CD4-positive, alpha-beta T cell (primary cell): ENCODE measurements at regions not wholly inside any gene's neighbourhood (a gene's known extent, or its start where the extent isn't known, plus 50 kb on each side); places are given as distances from the start of the nearest gene placed in this dataset.
"Not testable (repeated sequence)": the region's sequence is repeated elsewhere in the genome, so short reads cannot be mapped to it uniquely, and the experiment has no call there.

Experiments used
- ATAC-seq: fragments of 200-7000 bp; cut with Tn5 transposase; one replicate; pipeline ENCODE4 v1.10.0; 2022; ENCODE audit warnings: mild to moderate bottlenecking; ENCODE audit not compliant: poor library complexity
- CTCF ChIA-PET: fragments of 350-600 bp; sonication (Branson Sonifier 250); formaldehyde crosslinking; loops from one replicate; lab custom pipeline; 2021; ENCODE audit warnings: antibody characterized with exemption, inconsistent platforms; lab: Charles Lee
- POLR2A ChIA-PET: fragments of 350-600 bp; sonication (Branson Sonifier 250); formaldehyde crosslinking; loops from one replicate; lab custom pipeline; 2021; ENCODE audit warnings: antibody characterized with exemption, inconsistent platforms; lab: Charles Lee
- DNase-seq, 14 experiments: peaks; one replicate each; pipeline ENCODE4 v3.0.0-alpha.2; 2013 to 2020; ENCODE audit warnings: mixed read lengths in 2 of 14
- H3K27ac ChIP-seq, 2 donors: one replicate each; pipeline versions ENCODE4 v1.5.1 to v1.7.0; 2013; ENCODE audit warnings: low read length in 2 of 2, low read depth in 1 of 2, mild to moderate bottlenecking in 1 of 2
- H3K27me3 ChIP-seq, 2 experiments: 1 replicate in 1 of 2; 2 replicates in 1 of 2; pipeline versions ENCODE4 v1.6.1 to v1.7.0; 2013; ENCODE audit warnings: low read length in 2 of 2, control low read depth in 1 of 2, mild to moderate bottlenecking in 1 of 2, moderate library complexity in 1 of 2; ENCODE audit not compliant: insufficient read depth in 2 of 2, control insufficient read depth in 1 of 2
- H3K36me3 ChIP-seq: one replicate; pipeline ENCODE4 v1.6.1; 2013; ENCODE audit warnings: low read length, control low read depth; ENCODE audit not compliant: insufficient read depth
- H3K4me1 ChIP-seq: one replicate; pipeline ENCODE4 v1.6.1; 2013; ENCODE audit warnings: low read length, control low read depth; ENCODE audit not compliant: insufficient read depth
- H3K4me3 ChIP-seq: one replicate; pipeline ENCODE4 v1.5.1; 2013; ENCODE audit warnings: mild to moderate bottlenecking, low read length, moderate library complexity
- H3K9me3 ChIP-seq, 2 experiments: 1 replicate in 1 of 2; 2 replicates in 1 of 2; pipeline versions ENCODE4 v1.6.1 to v1.7.0; 2013; ENCODE audit warnings: low read length in 2 of 2, mild to moderate bottlenecking in 2 of 2, control low read depth in 1 of 2, moderate library complexity in 1 of 2; ENCODE audit not compliant: control insufficient read depth in 1 of 2, insufficient read depth in 1 of 2
- H3K27ac Mint-ChIP-seq: one replicate; pipeline ENCODE4 v1.8.0; 2020; ENCODE audit warnings: mixed read lengths
- H3K27me3 Mint-ChIP-seq: one replicate; pipeline ENCODE4 v1.8.0; 2021; ENCODE audit warnings: mixed read lengths
- H3K36me3 Mint-ChIP-seq: one replicate; pipeline ENCODE4 v1.8.0; 2021; ENCODE audit warnings: low read depth, mixed read lengths
- H3K4me1 Mint-ChIP-seq: one replicate; pipeline ENCODE4 v1.8.0; 2021; ENCODE audit warnings: low read depth, mixed read lengths
- H3K4me3 Mint-ChIP-seq: one replicate; pipeline ENCODE4 v1.8.0; 2020; ENCODE audit warnings: mild to moderate bottlenecking, mixed read lengths
- H3K9me3 Mint-ChIP-seq: one replicate; pipeline ENCODE4 v1.8.0; 2020; ENCODE audit warnings: mixed read lengths
- intact Hi-C, 2 experiments: fragments of 100-400 bp; cut with DNase I in 1 of 2; cut with micrococcal nuclease in 1 of 2; formaldehyde crosslinking; loops; one replicate each; pipeline versions ENCODE4 v1.15.1 to v1.9.0; 2023 to 2025; cut with DNase I, micrococcal nuclease
- TF ChIP-seq, protein P1 (sequence below): fragments of 200-600 bp; IDR thresholded peaks from one replicate; pipeline ENCODE4 v1.8.0; 2022; ENCODE audit warnings: antibody characterized with exemption, mild to moderate bottlenecking

DNA sequence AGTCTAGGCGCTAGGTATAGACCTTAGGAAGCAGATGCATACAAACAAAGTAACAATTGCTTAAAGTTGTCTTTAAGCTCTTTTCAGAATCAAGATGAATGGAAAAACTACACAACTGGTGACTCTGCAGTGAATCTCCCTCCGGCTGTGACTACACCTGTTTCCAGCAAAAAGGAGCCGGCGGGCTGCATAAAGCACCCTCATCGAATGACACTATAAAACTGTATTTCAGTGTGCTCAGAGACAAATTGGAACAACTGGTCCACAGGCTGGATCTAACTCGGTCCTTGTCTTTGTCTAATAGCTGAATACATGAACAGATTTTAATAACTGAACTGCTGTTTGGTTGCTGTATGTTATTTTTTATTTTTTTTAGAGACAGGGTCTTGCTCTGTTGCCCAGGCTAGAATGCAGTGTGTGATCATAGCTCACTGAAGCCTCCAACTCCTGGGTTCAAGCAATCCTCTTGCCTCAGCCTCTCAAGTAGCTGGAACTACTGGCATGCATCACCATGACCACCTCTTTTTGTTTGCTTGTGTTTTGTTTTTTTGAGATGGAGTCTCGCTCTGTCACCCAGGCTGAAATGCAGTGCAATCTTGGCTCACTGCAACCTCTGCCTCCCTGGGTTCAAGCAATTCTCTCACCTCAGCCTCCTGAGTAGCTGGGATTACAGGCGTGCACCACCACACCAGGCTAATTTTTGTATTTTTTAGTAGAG is 64.2 kb upstream of the SVIL start:
- Histone ChIP-seq H3K4me3 (no peak overlapping the region), H3K9me3 (no peaks in the 10 kb centered on the region), H3K27ac (no peak overlapping the region), H3K4me1 (peaks cover 23% of the 10 kb centered on the region), H3K27me3 (no peaks in the 10 kb centered on the region), H3K36me3 (no peaks in the 10 kb centered on the region)
- Mint-ChIP-seq H3K27me3 (no peaks in the 10 kb centered on the region), H3K27ac (no peak overlapping the region), H3K9me3 (no peaks in the 10 kb centered on the region), H3K36me3 (peaks cover 5% of the 10 kb centered on the region), H3K4me1 (peaks cover 32% of the 10 kb centered on the region), H3K4me3 (no peak overlapping the region)
- TF ChIP-seq, protein P1, sequence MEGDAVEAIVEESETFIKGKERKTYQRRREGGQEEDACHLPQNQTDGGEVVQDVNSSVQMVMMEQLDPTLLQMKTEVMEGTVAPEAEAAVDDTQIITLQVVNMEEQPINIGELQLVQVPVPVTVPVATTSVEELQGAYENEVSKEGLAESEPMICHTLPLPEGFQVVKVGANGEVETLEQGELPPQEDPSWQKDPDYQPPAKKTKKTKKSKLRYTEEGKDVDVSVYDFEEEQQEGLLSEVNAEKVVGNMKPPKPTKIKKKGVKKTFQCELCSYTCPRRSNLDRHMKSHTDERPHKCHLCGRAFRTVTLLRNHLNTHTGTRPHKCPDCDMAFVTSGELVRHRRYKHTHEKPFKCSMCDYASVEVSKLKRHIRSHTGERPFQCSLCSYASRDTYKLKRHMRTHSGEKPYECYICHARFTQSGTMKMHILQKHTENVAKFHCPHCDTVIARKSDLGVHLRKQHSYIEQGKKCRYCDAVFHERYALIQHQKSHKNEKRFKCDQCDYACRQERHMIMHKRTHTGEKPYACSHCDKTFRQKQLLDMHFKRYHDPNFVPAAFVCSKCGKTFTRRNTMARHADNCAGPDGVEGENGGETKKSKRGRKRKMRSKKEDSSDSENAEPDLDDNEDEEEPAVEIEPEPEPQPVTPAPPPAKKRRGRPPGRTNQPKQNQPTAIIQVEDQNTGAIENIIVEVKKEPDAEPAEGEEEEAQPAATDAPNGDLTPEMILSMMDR, result no peak
- ATAC-seq (no peak), DNase-seq (no peak)
- CTCF ChIA-PET, result interaction anchor here (0.7 kb wide), 1 partner anchor 63 kb away, joined by 3 read pairs; no protein-coding TSS in a partner anchor
- intact Hi-C loops, result no loop called here
- POLR2A ChIA-PET, result no interaction called here

DNA sequence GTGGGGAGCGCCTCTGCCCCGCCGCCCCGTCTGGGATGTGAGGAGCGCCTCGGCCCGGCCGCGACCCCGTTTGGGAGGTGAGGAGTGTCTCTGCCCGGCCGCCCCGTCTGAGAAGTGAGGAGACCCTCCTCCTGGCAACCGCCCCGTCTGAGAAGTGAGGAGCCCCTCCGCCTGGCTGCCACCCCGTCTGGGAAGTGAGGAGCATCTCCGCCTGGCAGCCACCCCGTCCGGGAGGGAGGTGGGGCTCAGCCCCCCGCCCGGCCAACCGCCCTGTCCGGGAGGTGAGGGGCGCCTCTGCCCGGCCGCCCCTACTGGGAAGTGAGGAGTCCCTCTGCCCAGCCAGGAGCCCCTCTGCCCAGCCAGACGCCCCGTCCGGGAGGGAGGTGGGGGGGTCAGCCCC is 61.8 kb upstream of the SVIL start:
- H3K9me3 Mint-ChIP-seq, H3K36me3 ChIP-seq, H3K36me3 Mint-ChIP-seq, CTCF ChIA-PET, POLR2A ChIA-PET, DNase-seq, H3K27ac Mint-ChIP-seq, H3K27me3 Mint-ChIP-seq, ATAC-seq, H3K27ac ChIP-seq, H3K4me3 Mint-ChIP-seq, H3K4me3 ChIP-seq, H3K27me3 ChIP-seq, H3K9me3 ChIP-seq, intact Hi-C loops: not testable (repeated sequence)
- peaks cover 37% of the 10 kb centered on the region for H3K4me1 Mint-ChIP-seq
- peaks cover 12% of the 10 kb centered on the region for H3K4me1 ChIP-seq

DNA sequence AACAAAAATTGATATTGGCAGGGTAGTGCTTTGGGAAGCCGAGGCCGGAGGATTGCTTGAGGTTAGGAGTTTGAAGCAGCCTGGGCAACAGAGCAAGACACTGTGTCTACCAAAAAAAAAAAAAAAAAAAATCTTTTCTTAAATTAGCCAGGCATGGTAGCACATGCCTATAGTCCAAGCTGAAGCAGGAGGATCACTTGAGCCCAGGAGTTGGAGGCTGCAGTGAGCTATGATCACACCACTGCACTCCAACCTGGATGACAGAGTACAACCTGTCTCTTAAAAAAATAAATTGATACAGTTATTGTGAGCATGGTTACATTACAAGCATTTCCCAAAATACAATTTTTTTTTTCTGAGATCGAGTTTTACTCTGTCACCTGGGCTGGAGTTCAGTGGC is 59.4 kb upstream of the SVIL start:
- no peaks in the 10 kb centered on the region for H3K27me3 Mint-ChIP-seq
- POLR2A ChIA-PET, result interaction anchor here (1.7 to 3.8 kb wide), 2 partner anchors 12 to 41 kb away, joined by 5 to 17 read pairs; no protein-coding TSS in a partner anchor
- no peak for ATAC-seq

More for the DNA sequence above, 59.4 kb upstream of the SVIL start:
- H3K4me3 ChIP-seq, result no peak overlapping the region
- no peaks in the 10 kb centered on the region for H3K9me3 ChIP-seq
- H3K27ac ChIP-seq, result no peak overlapping the region
- peaks cover 10% of the 10 kb centered on the region for H3K4me1 ChIP-seq
- H3K27me3 ChIP-seq, result no peaks in the 10 kb centered on the region
- H3K4me3 Mint-ChIP-seq, result no peak overlapping the region
- TF ChIP-seq, protein P1, result no peak
- no peaks in the 10 kb centered on the region for H3K36me3 ChIP-seq
- H3K36me3 Mint-ChIP-seq, result no peaks in the 10 kb centered on the region
- CTCF ChIA-PET, result interaction anchor here (1.3 kb wide), 1 partner anchor 42 kb away, joined by 5 read pairs; no protein-coding TSS in a partner anchor
- peak overlapping the region; percentile 49 for H3K27ac Mint-ChIP-seq
- H3K4me1 Mint-ChIP-seq, result peaks cover 38% of the 10 kb centered on the region
- no peak for DNase-seq
- H3K9me3 Mint-ChIP-seq, result no peaks in the 10 kb centered on the region
- intact Hi-C loops, result no loop called here
